ENCODE measurements at regions not wholly inside any gene's neighbourhood (a gene's known extent, or its start where the extent isn't known, plus 50 kb on each side); places are given as distances from the start of the nearest gene placed in this dataset.
A peak's percentile ranks its signal among the peaks of the same experiment; 100 is the strongest.

GRCh38 chr9:36736648-36737047 lies 164.0 kb downstream of the MELK start:
- Mint-ChIP-seq H3K27ac (ENCODE audit: unreplicated experiment) (no peak overlapping the region), H3K36me3 (ENCODE audit: low read depth) (no peaks in the 10 kb centered on the region), H3K27me3 (ENCODE audit: low read depth) (peaks cover 41% of the 10 kb centered on the region), H3K4me3 (ENCODE audit: unreplicated experiment) (no peak overlapping the region), H3K4me1 (ENCODE audit: low read depth) (no peaks in the 10 kb centered on the region), H3K9me3 (ENCODE audit: low read depth) (no peaks in the 10 kb centered on the region)
- no peak for DNase-seq (ENCODE audit: low spot score)
- TF ChIP-seq CTCF (IDR thresholded peaks at IDR 0.05) = no peak

DNA sequence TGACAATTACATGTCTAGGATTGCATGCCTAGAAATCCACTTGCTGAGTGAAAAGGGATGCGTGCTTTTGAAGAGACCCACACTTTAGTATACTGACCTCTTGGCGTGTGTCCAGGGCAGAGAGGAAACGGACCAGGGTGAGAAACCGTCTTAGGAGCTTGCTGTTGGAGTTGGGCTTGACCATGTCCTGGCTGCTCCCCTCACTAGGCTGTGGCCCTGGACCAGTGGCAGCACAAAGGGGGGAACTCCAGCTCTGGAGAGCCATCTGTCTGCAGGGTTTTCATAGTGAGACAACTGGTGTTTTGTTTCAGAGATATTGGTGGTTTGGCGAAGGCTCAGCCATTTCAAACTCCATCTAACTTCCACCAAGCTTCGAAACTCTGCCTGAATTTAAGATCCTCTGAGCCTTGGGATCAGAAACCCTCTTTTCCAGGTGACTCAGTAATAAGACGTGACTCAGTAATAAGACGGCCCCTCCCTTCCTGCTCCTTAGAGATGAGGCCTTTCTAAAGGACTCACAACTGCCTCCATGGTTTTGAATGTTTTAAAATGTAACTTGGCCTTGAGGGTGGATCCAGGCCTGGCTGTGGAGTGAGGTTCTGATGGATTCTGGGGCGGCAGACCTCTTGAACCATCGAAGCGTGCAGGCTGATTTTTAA lies 165.8 kb downstream of the MELK start:
- no peaks in the 10 kb centered on the region for H3K4me1 Mint-ChIP-seq (ENCODE audit: low read depth)
- no peaks in the 10 kb centered on the region for H3K9me3 Mint-ChIP-seq (ENCODE audit: low read depth)
- H3K4me3 Mint-ChIP-seq (ENCODE audit: unreplicated experiment) = no peak overlapping the region
- peaks cover 51% of the 10 kb centered on the region for H3K27me3 Mint-ChIP-seq (ENCODE audit: low read depth)
- DNase-seq (ENCODE audit: low spot score) = no peak
- TF ChIP-seq CTCF (IDR thresholded peaks at IDR 0.05) = no peak
- no peak overlapping the region for H3K27ac Mint-ChIP-seq (ENCODE audit: unreplicated experiment)
- H3K36me3 Mint-ChIP-seq (ENCODE audit: low read depth) = no peaks in the 10 kb centered on the region

DNA sequence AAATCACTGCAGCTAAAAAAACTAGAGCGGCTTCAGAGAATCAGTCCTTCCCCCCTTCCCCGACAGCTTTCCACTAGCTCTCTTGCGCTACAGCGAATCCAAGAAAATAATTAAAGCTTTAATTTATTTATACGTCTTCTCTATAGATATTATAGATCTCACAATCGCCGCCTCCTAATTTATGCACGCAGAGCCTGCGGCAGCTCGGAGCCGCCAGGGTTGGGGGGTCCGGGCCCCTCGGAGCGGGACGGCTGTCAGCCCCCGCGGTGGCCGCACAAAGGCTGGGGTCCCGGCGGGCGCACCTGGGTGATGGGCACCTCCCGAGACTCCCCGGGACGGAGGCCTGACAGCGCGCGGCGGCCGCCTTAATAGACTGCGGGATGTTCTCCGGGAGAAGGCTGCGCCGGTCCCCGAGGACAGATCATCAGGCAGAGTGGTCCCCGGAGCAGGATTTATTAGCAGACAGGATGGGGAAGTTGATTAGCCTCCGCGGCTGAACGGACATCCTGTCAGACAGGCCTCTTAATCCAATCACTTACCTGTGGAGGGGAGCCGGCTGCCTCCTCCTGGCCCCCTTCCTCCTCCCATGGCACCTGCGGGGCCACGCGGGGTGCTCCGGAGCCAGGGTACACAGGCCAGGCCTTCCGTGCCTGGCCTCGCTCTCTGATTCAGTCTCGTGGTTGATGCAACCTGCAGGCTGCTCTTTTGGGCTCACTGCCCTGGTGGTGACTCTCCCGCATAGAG lies 166.8 kb downstream of the MELK start:
- no peak for TF ChIP-seq CTCF (IDR thresholded peaks at IDR 0.05)
- Mint-ChIP-seq H3K9me3 (ENCODE audit: low read depth) (no peaks in the 10 kb centered on the region), H3K4me1 (ENCODE audit: low read depth) (no peaks in the 10 kb centered on the region), H3K4me3 (ENCODE audit: unreplicated experiment) (no peak overlapping the region), H3K36me3 (ENCODE audit: low read depth) (no peaks in the 10 kb centered on the region), H3K27me3 (ENCODE audit: low read depth) (peaks cover 58% of the 10 kb centered on the region), H3K27ac (ENCODE audit: unreplicated experiment) (peak overlapping the region; percentile 41)
- DNase-seq (ENCODE audit: low spot score) = no peak

GRCh38 chr9:36742264-36742663 lies 169.6 kb downstream of the MELK start:
- Mint-ChIP-seq H3K27me3 (ENCODE audit: low read depth) (peaks cover 49% of the 10 kb centered on the region), H3K4me1 (ENCODE audit: low read depth) (no peaks in the 10 kb centered on the region), H3K36me3 (ENCODE audit: low read depth) (no peaks in the 10 kb centered on the region)

GRCh38 chr9:36744678-36745077 lies 172.0 kb downstream of the MELK start:
- no peak overlapping the region for H3K4me3 Mint-ChIP-seq (ENCODE audit: unreplicated experiment)
- no peak for TF ChIP-seq CTCF (IDR thresholded peaks at IDR 0.05)
- no peaks in the 10 kb centered on the region for H3K4me1 Mint-ChIP-seq (ENCODE audit: low read depth)
- H3K27ac Mint-ChIP-seq (ENCODE audit: unreplicated experiment) = no peak overlapping the region
- peaks cover 51% of the 10 kb centered on the region for H3K27me3 Mint-ChIP-seq (ENCODE audit: low read depth)
- no peaks in the 10 kb centered on the region for H3K9me3 Mint-ChIP-seq (ENCODE audit: low read depth)
- no peaks in the 10 kb centered on the region for H3K36me3 Mint-ChIP-seq (ENCODE audit: low read depth)
- no peak for DNase-seq (ENCODE audit: low spot score)

More at GRCh38 chr9:36742264-36742663, 169.6 kb downstream of the MELK start:
- TF ChIP-seq CTCF (IDR thresholded peaks at IDR 0.05) = no peak
- Mint-ChIP-seq H3K9me3 (ENCODE audit: low read depth) (no peaks in the 10 kb centered on the region), H3K4me3 (ENCODE audit: unreplicated experiment) (no peak overlapping the region), H3K27ac (ENCODE audit: unreplicated experiment) (no peak overlapping the region)
- DNase-seq (ENCODE audit: low spot score) = no peak
